ENCODE measurements at regions not wholly inside any gene's neighbourhood (a gene's known extent, or its start where the extent isn't known, plus 50 kb on each side); places are given as distances from the start of the nearest gene placed in this dataset.

DNA sequence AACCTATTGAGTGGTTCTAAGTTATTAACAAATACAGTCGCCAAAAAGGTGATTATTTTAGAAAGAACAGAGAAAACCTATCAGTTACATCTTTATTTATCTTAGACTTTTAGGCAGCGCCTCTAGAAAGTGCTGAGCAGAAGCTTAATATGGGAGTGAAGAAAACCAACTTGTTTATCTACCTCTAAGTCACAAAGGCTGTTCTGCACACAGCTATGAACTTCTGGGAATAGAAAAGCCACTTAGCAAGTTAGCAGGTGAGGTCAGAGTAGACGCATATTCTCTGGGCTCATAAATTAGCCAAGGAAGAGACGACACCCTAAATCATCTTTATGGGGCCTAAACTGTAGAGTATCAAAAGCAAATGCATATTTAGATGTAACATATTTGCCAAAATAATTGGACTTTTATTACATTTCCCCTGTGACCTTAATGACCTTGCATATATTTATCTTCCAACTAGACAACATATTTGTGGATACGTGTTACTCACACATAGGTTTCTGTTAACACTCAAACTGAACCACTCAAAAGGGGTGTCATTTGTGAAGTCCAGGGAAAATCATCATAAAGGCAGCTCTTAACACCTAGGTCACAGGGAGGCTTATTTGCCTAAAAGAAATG, 267.1 kb downstream of the ADGB start:
- no peak for DNase-seq (ENCODE audit: low spot score)

DNA sequence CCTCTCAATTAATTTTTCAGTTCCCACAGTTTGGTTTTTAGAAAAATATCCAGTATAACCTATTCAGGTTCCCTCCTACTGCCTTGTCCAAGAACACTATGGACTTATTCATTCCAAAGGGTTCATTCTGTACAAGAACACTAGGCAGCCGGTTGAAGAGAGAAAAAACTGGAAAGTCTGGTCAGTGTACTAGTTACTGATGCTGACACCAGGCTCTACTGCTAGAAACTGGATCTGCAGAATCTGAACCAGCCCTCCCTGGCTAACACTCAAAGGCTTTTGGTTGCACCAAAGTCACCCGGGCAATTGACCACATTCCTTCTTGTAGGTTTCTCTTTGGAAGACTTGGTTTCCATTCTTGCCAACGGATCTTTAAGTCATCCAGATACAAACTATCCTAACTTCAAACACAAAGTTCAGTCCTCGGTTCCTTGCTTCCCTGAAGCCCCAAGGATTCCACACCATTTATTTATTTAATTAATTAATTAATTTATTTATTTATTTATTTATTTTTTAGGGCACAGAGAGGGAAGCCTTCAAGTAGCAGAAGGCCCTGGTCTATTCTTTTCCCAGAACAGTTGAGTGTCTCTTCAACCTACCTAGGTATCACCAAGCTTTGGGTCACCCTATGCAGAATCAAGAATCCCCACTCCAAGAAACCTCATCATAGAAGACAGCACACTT, 268.1 kb downstream of the ADGB start:
- no peak for DNase-seq (ENCODE audit: low spot score)

DNA sequence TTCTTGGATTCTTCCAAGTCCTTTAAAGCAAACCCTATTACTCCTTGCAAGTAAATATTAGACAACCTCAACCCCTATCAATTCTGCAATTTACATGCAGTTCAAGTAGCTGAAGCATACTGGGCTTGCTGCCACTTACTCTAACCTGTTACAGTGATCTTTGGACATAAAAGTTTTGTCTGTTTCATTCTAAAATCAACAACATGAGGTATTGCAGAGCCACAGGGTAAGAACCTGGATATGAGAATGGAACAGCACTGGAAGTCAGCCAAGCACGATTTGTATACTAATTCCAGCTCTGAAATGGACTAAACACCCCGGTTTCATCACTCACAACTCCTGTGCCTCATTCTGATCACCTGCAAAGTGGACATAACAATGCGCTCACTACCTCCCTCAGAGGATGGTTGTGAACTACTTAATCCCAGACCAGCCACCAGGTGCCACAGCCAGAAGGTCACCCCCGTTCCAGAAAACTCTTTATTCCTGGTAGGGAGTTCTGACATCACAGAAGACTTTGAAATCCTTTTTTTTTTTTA, 270.0 kb downstream of the ADGB start:
- DNase-seq (ENCODE audit: low spot score), result no peak

DNA sequence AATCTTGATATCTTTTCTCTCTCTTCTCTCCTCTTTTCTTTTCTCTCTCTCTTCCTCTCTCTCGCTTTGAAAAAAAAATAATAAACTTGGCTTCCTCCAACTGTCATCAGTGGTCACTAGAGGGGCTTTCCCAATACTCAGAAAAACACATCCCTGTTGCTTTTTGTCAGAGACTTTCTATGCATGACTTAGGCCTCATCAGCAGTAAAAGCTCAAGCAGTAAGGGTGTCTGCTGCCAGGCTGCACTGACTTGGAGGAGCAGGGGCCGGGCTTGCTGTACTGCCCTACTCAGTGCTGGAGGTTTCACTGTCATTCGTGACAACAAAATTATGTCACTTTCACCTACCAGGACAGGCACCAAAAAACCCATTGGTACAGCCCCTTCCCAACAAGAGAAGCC, 272.0 kb downstream of the ADGB start:
- DNase-seq (ENCODE audit: low spot score), result no peak

DNA sequence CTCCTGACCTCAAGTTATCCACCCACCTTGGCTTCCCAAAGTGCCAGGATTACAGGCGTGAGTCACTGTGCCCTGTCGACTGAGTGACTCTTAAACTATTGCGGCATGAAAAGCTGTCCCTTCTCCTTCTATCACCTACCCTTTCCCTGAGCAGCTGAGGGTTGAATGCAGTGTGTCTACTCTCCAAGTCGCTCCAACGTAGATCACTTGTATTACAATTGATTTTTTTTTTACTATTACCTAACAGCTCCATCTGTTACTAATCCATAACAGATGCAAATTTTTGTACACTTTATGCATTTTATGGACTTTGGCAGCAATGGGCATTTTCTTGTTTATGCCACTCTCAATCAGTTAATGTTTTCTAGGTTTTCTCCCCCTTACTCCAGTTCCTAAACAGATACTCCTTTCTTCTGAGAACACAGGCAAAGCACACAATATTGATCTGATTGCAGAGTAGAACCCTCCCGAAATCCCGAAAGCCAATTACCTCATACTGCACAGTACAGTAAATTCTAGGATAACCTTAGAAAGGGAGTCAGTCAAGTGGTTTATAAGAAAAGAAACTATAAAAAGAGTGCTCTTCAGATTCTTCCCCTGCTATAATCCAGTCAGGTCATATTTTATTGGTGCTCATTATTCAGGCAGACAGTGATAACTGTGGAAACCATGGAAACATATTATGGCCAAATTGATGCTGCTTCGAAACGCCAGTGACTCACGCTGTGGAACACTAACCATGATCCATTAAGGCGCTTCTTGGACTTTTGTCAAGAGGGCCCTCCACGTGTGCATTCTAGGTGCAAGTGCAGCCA, 273.0 kb downstream of the ADGB start:
- DNase-seq (ENCODE audit: low spot score), result no peak

GRCh38 chr6:146872426-146872785, 273.6 kb downstream of the ADGB start:
- DNase-seq (ENCODE audit: low spot score), result no peak

GRCh38 chr6:146874278-146875018, 275.7 kb downstream of the ADGB start:
- DNase-seq (ENCODE audit: low spot score), result no peak

- no peak for DNase-seq (ENCODE audit: low spot score)
These were observed 277.1 kb downstream of the ADGB start for GRCh38 chr6:146875927-146876270.

- DNase-seq (ENCODE audit: low spot score), result no peak
These were observed 277.7 kb downstream of the ADGB start for GRCh38 chr6:146876271-146877151.

DNA sequence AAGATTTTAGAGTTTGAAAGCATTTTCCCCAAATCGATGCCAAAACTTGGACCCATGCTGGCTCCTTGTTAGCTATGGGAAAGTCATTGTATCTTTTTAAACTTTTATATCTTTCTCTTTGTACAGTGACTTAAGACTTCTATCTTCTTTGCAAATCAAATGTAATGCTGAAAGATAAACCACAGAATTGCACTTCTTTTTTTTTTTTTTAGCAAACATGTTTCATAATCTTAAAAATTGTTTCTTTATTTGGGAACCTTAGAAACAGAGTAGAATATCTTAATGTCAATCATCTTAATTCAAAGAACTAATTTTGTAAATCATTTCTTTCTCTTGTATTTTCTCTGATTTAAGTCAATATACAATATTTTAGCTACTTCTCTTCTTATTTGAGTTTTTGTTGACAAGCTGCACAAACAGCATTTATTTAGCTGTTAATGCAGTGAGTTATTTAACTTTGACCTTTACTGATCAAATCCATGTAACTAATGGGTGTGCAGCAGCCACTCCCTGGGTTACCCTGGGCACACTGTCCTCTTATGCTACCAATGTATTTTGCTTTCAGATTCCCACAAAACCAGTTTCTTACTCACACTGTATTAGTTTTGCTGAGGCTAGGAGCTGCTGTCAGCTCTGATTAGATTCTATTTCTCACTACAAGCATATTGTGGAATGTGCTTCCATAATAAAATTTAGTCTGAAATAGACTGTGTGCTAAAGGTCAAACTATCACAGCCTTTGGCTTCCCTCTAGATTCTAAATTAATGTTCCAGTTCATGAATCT, 279.6 kb downstream of the ADGB start:
- DNase-seq (ENCODE audit: low spot score), result no peak

GRCh38 chr6:146878952-146879340, 280.2 kb downstream of the ADGB start:
- DNase-seq (ENCODE audit: low spot score), result no peak

DNA sequence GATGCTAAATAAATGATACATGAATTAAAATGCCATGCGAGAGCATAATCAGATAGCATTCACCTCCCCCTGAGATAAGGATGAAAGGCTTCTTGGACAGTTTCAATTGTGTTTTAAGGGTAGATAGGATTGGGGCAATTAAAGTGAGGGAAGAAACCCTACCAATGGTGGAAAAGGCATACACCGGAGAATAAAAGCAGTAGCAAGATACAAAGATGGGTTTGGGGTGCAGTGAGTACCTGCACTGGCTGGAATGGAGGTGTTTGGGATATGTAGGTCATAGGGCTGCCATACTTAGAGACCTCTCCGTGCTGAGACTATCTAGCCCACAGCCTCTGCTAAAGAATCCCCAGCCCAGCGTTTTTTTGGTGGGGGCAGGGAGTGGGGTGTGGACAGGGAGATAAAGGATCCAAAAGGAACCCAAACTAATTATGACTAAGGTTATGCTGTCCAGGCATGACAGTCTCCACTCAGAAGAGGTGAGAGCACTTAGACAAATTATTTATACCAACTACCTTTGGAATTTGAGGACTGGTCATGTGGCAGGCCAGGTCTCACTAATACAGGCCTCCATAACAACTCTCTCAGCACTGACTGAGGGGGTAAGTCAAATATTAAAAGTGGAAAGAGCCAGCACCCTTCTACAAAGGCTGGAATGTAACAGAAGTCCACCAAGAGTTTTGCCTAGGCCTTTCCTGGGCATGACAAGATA, 280.8 kb downstream of the ADGB start:
- DNase-seq (ENCODE audit: low spot score), result no peak

GRCh38 chr6:146881228-146882181, 282.7 kb downstream of the ADGB start:
- DNase-seq (ENCODE audit: low spot score), result no peak

DNA sequence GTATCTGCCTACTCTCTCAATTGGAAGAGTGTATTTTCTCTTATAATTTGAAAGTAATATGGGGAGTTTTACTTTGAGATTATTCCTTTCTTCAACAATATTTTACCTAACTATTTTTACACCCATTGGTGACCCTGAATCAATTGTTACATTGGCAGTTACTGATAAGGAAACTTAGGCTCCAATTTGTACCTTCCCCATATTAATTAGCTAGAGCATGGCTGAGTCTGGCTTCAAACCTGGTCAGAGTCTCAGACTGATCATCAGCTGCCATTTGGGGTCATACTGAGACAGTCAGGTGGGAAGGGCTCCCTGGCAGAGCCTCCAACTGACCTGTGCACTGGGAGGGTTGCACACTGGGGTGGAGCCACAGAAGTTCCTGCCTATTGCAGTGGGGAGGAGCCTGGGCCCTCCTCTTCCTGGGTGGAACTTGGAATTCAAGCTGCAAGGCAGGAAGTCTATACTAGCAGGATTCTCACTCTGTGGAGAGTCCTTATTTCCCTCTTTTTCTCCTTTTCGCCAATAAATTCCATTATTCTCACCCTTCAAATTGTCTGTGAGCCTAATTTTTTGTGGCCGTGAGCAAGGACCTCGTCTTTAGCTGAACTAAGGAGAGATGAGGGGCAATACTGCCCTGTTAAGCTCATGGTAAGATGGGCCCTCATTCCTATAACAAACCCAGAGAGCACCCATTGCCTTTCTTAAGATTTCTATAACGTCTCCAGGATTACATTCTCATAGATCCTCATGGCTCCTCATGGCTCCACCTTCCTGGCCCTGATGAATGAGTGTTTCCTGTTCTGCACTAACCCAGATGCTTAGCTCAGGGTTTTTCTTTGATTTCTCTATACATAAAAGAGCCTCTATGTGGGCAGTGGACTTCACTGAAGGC, 285.1 kb downstream of the ADGB start:
- no peak for DNase-seq (ENCODE audit: low spot score)

- no peak for DNase-seq (ENCODE audit: low spot score)
These were observed 286.0 kb downstream of the ADGB start for GRCh38 chr6:146884728-146885127.

DNA sequence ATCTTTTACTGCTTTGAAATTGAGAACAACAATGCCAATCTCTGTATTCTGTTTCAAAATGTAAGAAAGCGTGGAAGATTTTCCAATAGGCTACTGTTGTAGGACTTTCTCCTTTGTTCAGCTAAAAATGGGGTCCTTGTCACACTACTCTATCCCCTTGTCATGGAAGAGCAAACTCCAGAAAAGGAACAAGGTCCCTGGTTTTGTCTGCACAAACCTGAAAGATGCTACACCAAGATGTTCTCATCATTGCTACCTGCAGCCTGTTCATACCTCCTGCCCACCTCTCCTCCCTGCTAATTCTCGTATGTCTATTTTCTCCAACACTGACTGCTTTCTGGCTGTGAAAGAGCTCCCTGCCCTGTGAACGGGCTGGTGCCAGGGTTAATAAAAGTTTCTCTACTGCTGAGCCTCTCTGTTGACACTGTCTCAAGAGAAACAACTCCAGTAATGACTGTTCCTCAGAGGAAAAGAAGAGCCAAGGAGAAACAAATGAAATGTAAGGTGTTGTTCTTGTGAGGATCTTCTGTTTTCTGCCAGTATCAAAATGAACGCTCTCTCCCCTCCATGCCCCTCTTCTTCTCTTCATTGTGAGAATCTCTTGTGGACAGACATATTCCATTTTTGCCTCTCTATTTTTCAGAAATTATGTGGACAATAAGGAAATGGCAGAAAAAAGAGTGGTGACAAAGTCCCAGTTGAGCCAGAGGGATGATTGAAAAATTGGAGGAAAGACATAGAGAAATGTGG, 287.1 kb downstream of the ADGB start:
- no peak for DNase-seq (ENCODE audit: low spot score)
